SK-N-SH (cell line): ENCODE measurements at regions not wholly inside any gene's neighbourhood (a gene's known extent, or its start where the extent isn't known, plus 50 kb on each side); places are given as distances from the start of the nearest gene placed in this dataset.

Experiments used
- CTCF ChIA-PET: fragments of 300-600, 350-600 bp; formaldehyde crosslinking; extraction: SDS; loops from one replicate; lab custom pipeline; 2021; lab: Yijun Ruan, JAX
- POLR2A ChIA-PET: fragments of 350-600 bp; sonication (Branson Sonifier 250); formaldehyde crosslinking; extraction: SDS; loops from one replicate; lab custom pipeline; 2020; ENCODE audit warnings: antibody characterized with exemption, inconsistent platforms; lab: Yijun Ruan, JAX
- DNase-seq: peaks from one replicate; pipeline ENCODE4 v3.0.0; 2012
- H2AFZ ChIP-seq: fragments of 200-600 bp; sonication (generic); 2 replicates; pipeline ENCODE4 v1.8.1; 2016; ENCODE audit warnings: antibody characterized with exemption, mild to moderate bottlenecking, low read depth
- H3F3A ChIP-seq: fragments of 200-600 bp; sonication (generic); replicated peaks from 2 replicates; pipeline ENCODE3; 2016; ENCODE audit warnings: antibody characterized with exemption, mild to moderate bottlenecking; ENCODE audit not compliant: insufficient read depth
- H3K27ac ChIP-seq, 2 experiments: fragments of 200-500 bp in 1 of 2; fragments of 200-600 bp in 1 of 2; sonication (Bioruptor generic) in 1 of 2; sonication (generic), shearing (Covaris generic) in 1 of 2; 2 replicates each; pipeline versions ENCODE4 v1.5.1 to v1.6.1; 2014 to 2016; ENCODE audit warnings: low read depth in 2 of 2, inconsistent platforms in 1 of 2, low read length in 1 of 2, mild to moderate bottlenecking in 1 of 2, mixed read lengths in 1 of 2
- H3K27me3 ChIP-seq: fragments of 200-600 bp; sonication (generic), shearing (Covaris generic); 2 replicates; pipeline ENCODE4 v1.6.1; 2016; ENCODE audit warnings: mixed run types; ENCODE audit not compliant: insufficient read depth
- H3K36me3 ChIP-seq, 2 experiments: fragments of 200-500 bp in 1 of 2; fragments of 200-600 bp in 1 of 2; sonication (Bioruptor generic) in 1 of 2; sonication (generic) in 1 of 2; replicated peaks in 1 of 2; 2 replicates each; pipeline versions ENCODE3 to v1.5.1; 2014 to 2016; ENCODE audit warnings: low read length in 1 of 2, mild to moderate bottlenecking in 1 of 2; ENCODE audit not compliant: insufficient read depth in 2 of 2, control insufficient read depth in 1 of 2
- H3K4me1 ChIP-seq, 2 experiments: fragments of 200-500 bp in 1 of 2; fragments of 200-600 bp in 1 of 2; sonication (Bioruptor generic) in 1 of 2; sonication (generic), shearing (Covaris generic) in 1 of 2; 2 replicates each; pipeline versions ENCODE4 v1.5.1 to v1.6.1; 2014 to 2016; ENCODE audit warnings: low read depth in 1 of 2, low read length in 1 of 2, mixed run types in 1 of 2; ENCODE audit not compliant: insufficient read depth in 2 of 2, control insufficient read depth in 1 of 2
- H3K4me2 ChIP-seq: fragments of 200-600 bp; sonication (generic), shearing (Covaris generic); 2 replicates; pipeline ENCODE4 v1.6.1; 2017; ENCODE audit warnings: mixed run types
- H3K4me3 ChIP-seq, 2 experiments: fragments of 200-500 bp in 1 of 2; fragments of 200-600 bp in 1 of 2; sonication (Bioruptor generic) in 1 of 2; sonication (generic), shearing (Covaris generic) in 1 of 2; 2 replicates each; pipeline versions ENCODE4 v1.5.1 to v1.8.1; 2014 to 2016; ENCODE audit warnings: low read depth in 2 of 2, inconsistent platforms in 1 of 2, low read length in 1 of 2, mild to moderate bottlenecking in 1 of 2, mixed read lengths in 1 of 2, moderate library complexity in 1 of 2
- H3K79me2 ChIP-seq: fragments of 200-600 bp; sonication (generic); 2 replicates; pipeline ENCODE4 v1.8.1; 2017; ENCODE audit warnings: mild to moderate bottlenecking; ENCODE audit not compliant: insufficient read depth
- H3K9ac ChIP-seq: fragments of 200-600 bp; sonication (generic); 2 replicates; pipeline ENCODE4 v1.6.1; 2017; ENCODE audit warnings: mixed run types
- H3K9me2 ChIP-seq: fragments of 200-600 bp; sonication (generic); 2 replicates; pipeline ENCODE4 v1.6.1; 2017; ENCODE audit warnings: mixed run types
- H3K9me3 ChIP-seq: fragments of 200-600 bp; sonication (generic); 2 replicates; pipeline ENCODE4 v1.6.1; 2017; ENCODE audit warnings: mixed run types, mild to moderate bottlenecking, moderate library complexity
- H4K20me1 ChIP-seq: fragments of 200-600 bp; sonication (generic); 2 replicates; pipeline ENCODE4 v1.6.1; 2017; ENCODE audit warnings: mild to moderate bottlenecking, mixed run types; ENCODE audit not compliant: insufficient read depth
- EP300 ChIP-seq, 2 experiments: IDR thresholded peaks; 2 replicates each; pipeline versions ENCODE4 v1.4.0 to v1.6.1; 2012; ENCODE audit warnings: borderline replicate concordance in 1 of 2, low read depth in 1 of 2, low read length in 1 of 2
- FOSL2 ChIP-seq: IDR thresholded peaks from 2 replicates; pipeline ENCODE4 v1.4.0; 2012; ENCODE audit warnings: low read depth, mild to moderate bottlenecking, moderate library complexity, borderline replicate concordance
- JUND ChIP-seq: IDR thresholded peaks from 2 replicates; pipeline ENCODE4 v1.4.0; 2012
- MEF2A ChIP-seq: IDR thresholded peaks from 2 replicates; pipeline ENCODE4 v1.4.0; 2012; ENCODE audit warnings: low read depth, borderline replicate concordance
- RAD21 ChIP-seq: IDR thresholded peaks from 2 replicates; pipeline ENCODE4 v1.6.1; 2012; ENCODE audit warnings: mild to moderate bottlenecking, low read length
- RCOR1 ChIP-seq: fragments of 150-350 bp; IDR thresholded peaks from 2 replicates; pipeline ENCODE4 v1.6.1; 2017; ENCODE audit warnings: antibody characterized with exemption, low read length
- RXRA ChIP-seq: IDR thresholded peaks from 2 replicates; pipeline ENCODE4 v1.4.0; 2012; ENCODE audit warnings: low read depth, mild to moderate bottlenecking, borderline replicate concordance
- SIN3A ChIP-seq: IDR thresholded peaks from 2 replicates; pipeline ENCODE4 v1.6.1; 2012; ENCODE audit warnings: low read depth, mild to moderate bottlenecking, low read length, moderate library complexity, borderline replicate concordance
- TCF12 ChIP-seq: IDR thresholded peaks from 2 replicates; pipeline ENCODE4 v1.4.0; 2012
- YY1 ChIP-seq: IDR thresholded peaks from 2 replicates; pipeline ENCODE4 v1.4.0; 2012; ENCODE audit warnings: low read depth, mild to moderate bottlenecking
- WGBS: methylation state at CpG from one replicate; pipeline ENCODE4 v1.1.6; 2017; ENCODE audit warnings: low lambda C conversion rate; 5-methylcytosine and 5-hydroxymethylcytosine counted together
- TF ChIP-seq, protein P1 (sequence below): IDR thresholded peaks from 2 replicates; pipeline ENCODE4 v1.6.1; 2012; ENCODE audit warnings: mild to moderate bottlenecking, low read depth, low read length, moderate library complexity
- TF ChIP-seq, protein P2 (sequence below): IDR thresholded peaks from 2 replicates; pipeline ENCODE4; 2012
- TF ChIP-seq, protein P3 (sequence below): IDR thresholded peaks from 2 replicates; pipeline ENCODE4 v1.4.0; 2012; ENCODE audit warnings: low read depth, borderline replicate concordance
- TF ChIP-seq, protein P4 (sequence below): IDR thresholded peaks from 2 replicates; pipeline ENCODE4 v1.4.0; 2012; ENCODE audit warnings: low read depth, borderline replicate concordance
- TF ChIP-seq, protein P5 (sequence below): IDR thresholded peaks from 2 replicates; pipeline ENCODE4 v1.4.0; 2012; ENCODE audit warnings: low read depth

DNA sequence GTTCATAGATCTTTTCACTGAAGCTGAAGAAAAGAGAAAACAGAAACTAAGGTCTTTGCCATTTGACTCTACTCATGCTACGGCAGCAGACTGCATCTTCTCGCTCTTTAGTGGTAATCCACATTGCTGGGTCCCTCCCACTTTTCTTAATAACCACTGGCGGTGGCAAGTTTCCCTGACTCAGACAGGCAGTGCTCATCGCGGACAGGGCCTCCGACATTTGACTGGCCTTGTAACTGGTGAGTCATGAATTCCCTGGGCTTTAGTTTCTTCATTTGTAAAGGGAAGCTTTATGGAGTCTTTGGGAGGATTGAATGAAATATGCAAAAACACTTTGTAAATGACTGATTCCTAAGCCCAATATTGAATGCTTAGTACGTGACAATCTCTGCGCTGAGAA lies 238.2 kb upstream of the RBBP8 start:
- Histone ChIP-seq H3K9me3 (no peaks in the 10 kb centered on the region), H3K9ac (peak overlapping the region; percentile 40; the same call in 1 of the 2 replicates), H3K4me1 (peaks cover 0 to 21% of the 10 kb centered on the region in 2 experiments; a peak in 3 of 4 replicates), H3K36me3 (no peaks in the 10 kb centered on the region), H3K9me2 (no peaks in the 10 kb centered on the region), H3F3A (peaks cover 28% of the 10 kb centered on the region), H3K4me2 (peak overlapping the region; percentile 54), H3K4me3 (peak overlapping the region; percentile 22 to 34; a peak in 3 of 4 replicates), H3K79me2 (no peaks in the 10 kb centered on the region), H3K27ac (peak overlapping the region; percentile 16 to 69; a peak in 2 of 4 replicates), H2AFZ (peak overlapping the region; percentile 44), H4K20me1 (no peaks in the 10 kb centered on the region), H3K27me3 (no peaks in the 10 kb centered on the region)
- no peak for DNase-seq
- ChIA-PET CTCF (interaction anchor here (1.0 kb wide), 1 partner anchor 9 kb away, joined by 7 read pairs; no protein-coding TSS in a partner anchor), POLR2A (no interaction called here)
- WGBS: 9% methylated on average over 8 of the region's 8 CpGs
- TF ChIP-seq, protein P1, sequence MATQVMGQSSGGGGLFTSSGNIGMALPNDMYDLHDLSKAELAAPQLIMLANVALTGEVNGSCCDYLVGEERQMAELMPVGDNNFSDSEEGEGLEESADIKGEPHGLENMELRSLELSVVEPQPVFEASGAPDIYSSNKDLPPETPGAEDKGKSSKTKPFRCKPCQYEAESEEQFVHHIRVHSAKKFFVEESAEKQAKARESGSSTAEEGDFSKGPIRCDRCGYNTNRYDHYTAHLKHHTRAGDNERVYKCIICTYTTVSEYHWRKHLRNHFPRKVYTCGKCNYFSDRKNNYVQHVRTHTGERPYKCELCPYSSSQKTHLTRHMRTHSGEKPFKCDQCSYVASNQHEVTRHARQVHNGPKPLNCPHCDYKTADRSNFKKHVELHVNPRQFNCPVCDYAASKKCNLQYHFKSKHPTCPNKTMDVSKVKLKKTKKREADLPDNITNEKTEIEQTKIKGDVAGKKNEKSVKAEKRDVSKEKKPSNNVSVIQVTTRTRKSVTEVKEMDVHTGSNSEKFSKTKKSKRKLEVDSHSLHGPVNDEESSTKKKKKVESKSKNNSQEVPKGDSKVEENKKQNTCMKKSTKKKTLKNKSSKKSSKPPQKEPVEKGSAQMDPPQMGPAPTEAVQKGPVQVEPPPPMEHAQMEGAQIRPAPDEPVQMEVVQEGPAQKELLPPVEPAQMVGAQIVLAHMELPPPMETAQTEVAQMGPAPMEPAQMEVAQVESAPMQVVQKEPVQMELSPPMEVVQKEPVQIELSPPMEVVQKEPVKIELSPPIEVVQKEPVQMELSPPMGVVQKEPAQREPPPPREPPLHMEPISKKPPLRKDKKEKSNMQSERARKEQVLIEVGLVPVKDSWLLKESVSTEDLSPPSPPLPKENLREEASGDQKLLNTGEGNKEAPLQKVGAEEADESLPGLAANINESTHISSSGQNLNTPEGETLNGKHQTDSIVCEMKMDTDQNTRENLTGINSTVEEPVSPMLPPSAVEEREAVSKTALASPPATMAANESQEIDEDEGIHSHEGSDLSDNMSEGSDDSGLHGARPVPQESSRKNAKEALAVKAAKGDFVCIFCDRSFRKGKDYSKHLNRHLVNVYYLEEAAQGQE: no peak
- TF ChIP-seq FOSL2 (peak; percentile 88), TCF12 (peak; percentile 58; the same call in 1 of the 2 replicates), EP300 (IDR thresholded peaks at IDR 0.05; ENCODE audit: borderline replicate concordance in 1 of 2, low read depth in 1 of 2, low read length in 1 of 2) (peak in 1 of 2 experiments; percentile 46; a peak in 1 of 4 replicates), JUND (peak; percentile 80), YY1 (0 out of 2 replicates have a peak, but pooled peaks have one; percentile 16), SIN3A (no peak), RXRA (0 out of 2 replicates have a peak, but pooled peaks have one; percentile 31), MEF2A (no peak), RAD21 (no peak), RCOR1 (no peak)
- TF ChIP-seq, protein P2, sequence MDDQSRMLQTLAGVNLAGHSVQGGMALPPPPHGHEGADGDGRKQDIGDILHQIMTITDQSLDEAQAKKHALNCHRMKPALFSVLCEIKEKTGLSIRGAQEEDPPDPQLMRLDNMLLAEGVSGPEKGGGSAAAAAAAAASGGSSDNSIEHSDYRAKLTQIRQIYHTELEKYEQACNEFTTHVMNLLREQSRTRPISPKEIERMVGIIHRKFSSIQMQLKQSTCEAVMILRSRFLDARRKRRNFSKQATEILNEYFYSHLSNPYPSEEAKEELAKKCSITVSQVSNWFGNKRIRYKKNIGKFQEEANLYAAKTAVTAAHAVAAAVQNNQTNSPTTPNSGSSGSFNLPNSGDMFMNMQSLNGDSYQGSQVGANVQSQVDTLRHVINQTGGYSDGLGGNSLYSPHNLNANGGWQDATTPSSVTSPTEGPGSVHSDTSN: peak; percentile 74
- TF ChIP-seq, protein P3, sequence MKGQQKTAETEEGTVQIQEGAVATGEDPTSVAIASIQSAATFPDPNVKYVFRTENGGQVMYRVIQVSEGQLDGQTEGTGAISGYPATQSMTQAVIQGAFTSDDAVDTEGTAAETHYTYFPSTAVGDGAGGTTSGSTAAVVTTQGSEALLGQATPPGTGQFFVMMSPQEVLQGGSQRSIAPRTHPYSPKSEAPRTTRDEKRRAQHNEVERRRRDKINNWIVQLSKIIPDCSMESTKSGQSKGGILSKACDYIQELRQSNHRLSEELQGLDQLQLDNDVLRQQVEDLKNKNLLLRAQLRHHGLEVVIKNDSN: no peak
- TF ChIP-seq, protein P4, sequence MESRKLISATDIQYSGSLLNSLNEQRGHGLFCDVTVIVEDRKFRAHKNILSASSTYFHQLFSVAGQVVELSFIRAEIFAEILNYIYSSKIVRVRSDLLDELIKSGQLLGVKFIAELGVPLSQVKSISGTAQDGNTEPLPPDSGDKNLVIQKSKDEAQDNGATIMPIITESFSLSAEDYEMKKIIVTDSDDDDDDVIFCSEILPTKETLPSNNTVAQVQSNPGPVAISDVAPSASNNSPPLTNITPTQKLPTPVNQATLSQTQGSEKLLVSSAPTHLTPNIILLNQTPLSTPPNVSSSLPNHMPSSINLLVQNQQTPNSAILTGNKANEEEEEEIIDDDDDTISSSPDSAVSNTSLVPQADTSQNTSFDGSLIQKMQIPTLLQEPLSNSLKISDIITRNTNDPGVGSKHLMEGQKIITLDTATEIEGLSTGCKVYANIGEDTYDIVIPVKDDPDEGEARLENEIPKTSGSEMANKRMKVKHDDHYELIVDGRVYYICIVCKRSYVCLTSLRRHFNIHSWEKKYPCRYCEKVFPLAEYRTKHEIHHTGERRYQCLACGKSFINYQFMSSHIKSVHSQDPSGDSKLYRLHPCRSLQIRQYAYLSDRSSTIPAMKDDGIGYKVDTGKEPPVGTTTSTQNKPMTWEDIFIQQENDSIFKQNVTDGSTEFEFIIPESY: no peak
- TF ChIP-seq, protein P5, sequence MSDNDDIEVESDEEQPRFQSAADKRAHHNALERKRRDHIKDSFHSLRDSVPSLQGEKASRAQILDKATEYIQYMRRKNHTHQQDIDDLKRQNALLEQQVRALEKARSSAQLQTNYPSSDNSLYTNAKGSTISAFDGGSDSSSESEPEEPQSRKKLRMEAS: peak; percentile 40; the same call in 1 of the 2 replicates
